ENCODE measurements at regions not wholly inside any gene's neighbourhood (a gene's known extent, or its start where the extent isn't known, plus 50 kb on each side); places are given as distances from the start of the nearest gene placed in this dataset.
"Not testable (repeated sequence)": the region's sequence is repeated elsewhere in the genome, so short reads cannot be mapped to it uniquely, and the experiment has no call there.

- 43 to 66% (median 62%) methylated on average over 3 of the region's 3 CpGs for WGBS, 4 donors
- intact Hi-C loops (cut with DNase I); H3K4me1 ChIP-seq (replicated peaks in 1 of 2); H3K27me3 ChIP-seq; H3K9me3 ChIP-seq (replicated peaks in 1 of 3); H3K4me3 ChIP-seq; H3K36me3 ChIP-seq (replicated peaks in 1 of 2); H3K27ac ChIP-seq; DNase-seq: not testable (repeated sequence)
Observed at GRCh38 chrX:92873359-92874055, 799.9 kb downstream of the NAP1L3 start.

GRCh38 chrX:92849998-92850397 is 823.4 kb downstream of the NAP1L3 start:
- H3K27ac ChIP-seq; H3K4me1 ChIP-seq (replicated peaks in 1 of 2); H3K9me3 ChIP-seq (replicated peaks in 1 of 3); H3K36me3 ChIP-seq (replicated peaks in 1 of 2); DNase-seq; H3K27me3 ChIP-seq; H3K4me3 ChIP-seq; intact Hi-C loops (cut with DNase I): not testable (repeated sequence)
- WGBS, 4 donors, result 41 to 87% (median 63%) methylated on average over 3 of the region's 3 CpGs

- H3K27ac ChIP-seq; H3K9me3 ChIP-seq (replicated peaks in 1 of 3); H3K27me3 ChIP-seq; H3K4me1 ChIP-seq (replicated peaks in 1 of 2); H3K4me3 ChIP-seq; DNase-seq; intact Hi-C loops (cut with DNase I); H3K36me3 ChIP-seq (replicated peaks in 1 of 2): not testable (repeated sequence)
- 58 to 94% (median 77%) methylated on average over 1 to 2 of the region's 2 CpGs for WGBS, 4 donors
Observed at GRCh38 chrX:92843920-92844319, 829.5 kb downstream of the NAP1L3 start.

- H3K4me3 ChIP-seq; H3K4me1 ChIP-seq (replicated peaks in 1 of 2); H3K27me3 ChIP-seq; H3K9me3 ChIP-seq (replicated peaks in 1 of 3); H3K36me3 ChIP-seq (replicated peaks in 1 of 2); intact Hi-C loops (cut with DNase I); DNase-seq; H3K27ac ChIP-seq: not testable (repeated sequence)
- 25 to 59% (median 42%) methylated on average over 2 of the region's 2 CpGs for WGBS, 4 donors
Observed at GRCh38 chrX:92832750-92833149, 840.6 kb downstream of the NAP1L3 start.

GRCh38 chrX:92830083-92830482 is 843.3 kb downstream of the NAP1L3 start:
- H3K27ac ChIP-seq; H3K9me3 ChIP-seq (replicated peaks in 1 of 3); intact Hi-C loops (cut with DNase I); H3K4me1 ChIP-seq (replicated peaks in 1 of 2); DNase-seq; H3K27me3 ChIP-seq; H3K4me3 ChIP-seq; H3K36me3 ChIP-seq (replicated peaks in 1 of 2): not testable (repeated sequence)
- WGBS, 4 donors, result 83 to 97% (median 91%) methylated on average over 3 to 6 of the region's 6 CpGs

GRCh38 chrX:92821580-92822152 is 851.7 kb downstream of the NAP1L3 start:
- H3K36me3 ChIP-seq (replicated peaks in 1 of 2); intact Hi-C loops (cut with DNase I); H3K27ac ChIP-seq; H3K9me3 ChIP-seq (replicated peaks in 1 of 3); H3K4me3 ChIP-seq; H3K4me1 ChIP-seq (replicated peaks in 1 of 2); DNase-seq; H3K27me3 ChIP-seq: not testable (repeated sequence)
- WGBS, 4 donors, result 60 to 100% (median 88%) methylated on average over 2 to 27 of the region's 30 CpGs

GRCh38 chrX:92792080-92792479 is 881.3 kb downstream of the NAP1L3 start:
- DNase-seq; H3K27ac ChIP-seq; H3K4me1 ChIP-seq (replicated peaks in 1 of 2); H3K36me3 ChIP-seq (replicated peaks in 1 of 2); H3K9me3 ChIP-seq (replicated peaks in 1 of 3); H3K4me3 ChIP-seq; H3K27me3 ChIP-seq; intact Hi-C loops (cut with DNase I): not testable (repeated sequence)
- 56 to 88% (median 71%) methylated on average over 1 of the region's 1 CpG for WGBS, 4 donors

- H3K27ac ChIP-seq; H3K36me3 ChIP-seq (replicated peaks in 1 of 2); intact Hi-C loops (cut with DNase I); H3K9me3 ChIP-seq (replicated peaks in 1 of 3); H3K4me3 ChIP-seq; DNase-seq; H3K4me1 ChIP-seq (replicated peaks in 1 of 2); H3K27me3 ChIP-seq: not testable (repeated sequence)
Observed at GRCh38 chrX:92780075-92780474, 893.3 kb downstream of the NAP1L3 start.

- H3K9me3 ChIP-seq (replicated peaks in 1 of 3); H3K4me3 ChIP-seq; H3K4me1 ChIP-seq (replicated peaks in 1 of 2); H3K27me3 ChIP-seq; intact Hi-C loops (cut with DNase I); H3K36me3 ChIP-seq (replicated peaks in 1 of 2); H3K27ac ChIP-seq: not testable (repeated sequence)
- WGBS, 4 donors, result 46 to 47% methylated on average over 2 of the region's 2 CpGs; no CpG with 5 or more reads in 2 of the 4 donors
- peak in 4 of 7 donors; percentile 16 to 48 (median 21) for DNase-seq
Observed at GRCh38 chrX:92774016-92774415, 899.4 kb downstream of the NAP1L3 start.

- 57 to 86% (median 75%) methylated on average over 1 to 2 of the region's 2 CpGs for WGBS, 4 donors
Observed at GRCh38 chrX:92760963-92761362, 912.4 kb downstream of the NAP1L3 start.

More at GRCh38 chrX:92760963-92761362, 912.4 kb downstream of the NAP1L3 start:
- intact Hi-C loops (cut with DNase I); H3K9me3 ChIP-seq (replicated peaks in 1 of 3); H3K27me3 ChIP-seq; H3K27ac ChIP-seq; DNase-seq; H3K4me3 ChIP-seq; H3K36me3 ChIP-seq (replicated peaks in 1 of 2); H3K4me1 ChIP-seq (replicated peaks in 1 of 2): not testable (repeated sequence)
